ENCODE measurements at regions not wholly inside any gene's neighbourhood (a gene's known extent, or its start where the extent isn't known, plus 50 kb on each side); places are given as distances from the start of the nearest gene placed in this dataset.

- ChIA-PET POLR2A (ENCODE audit: unreplicated experiment) (no interaction called here), CTCF (no interaction called here)
- Histone ChIP-seq H3K56ac (ENCODE audit: extremely low read depth, insufficient read depth, low read length) (no peak overlapping the region), H2AK9ac (replicated peaks; ENCODE audit: low read depth, low read length, poor library complexity) (no peak overlapping the region), H4K91ac (ENCODE audit: insufficient read depth, low read depth, low read length) (no peak overlapping the region), H2BK5ac (ENCODE audit: low read depth, low read length, poor library complexity, severe bottlenecking) (no peak overlapping the region), H2AFZ (replicated peaks; ENCODE audit: low read length, poor library complexity) (no peak overlapping the region), H3K27ac (ENCODE audit: insufficient read depth, low read length) (no peak overlapping the region), H2BK120ac (ENCODE audit: low read depth, low read length) (no peak overlapping the region), H3K9ac (ENCODE audit: low read depth, low read length) (no peak overlapping the region), H2BK20ac (ENCODE audit: low read depth, low read length) (no peak overlapping the region), H3K9me1 (ENCODE audit: insufficient read depth, low read length) (no peaks in the 10 kb centered on the region), H3K4ac (ENCODE audit: low read depth, low read length) (no peak overlapping the region), H3K27me3 (ENCODE audit: control insufficient read depth, insufficient read depth, low read length) (peaks cover 5% of the 10 kb centered on the region), H3K4me3 (ENCODE audit: insufficient read depth, low read depth, low read length) (no peak overlapping the region), H3K18ac (ENCODE audit: low read depth, low read length) (no peak overlapping the region), H3K9me3 (ENCODE audit: control insufficient read depth, insufficient read depth, low read length) (no peaks in the 10 kb centered on the region), H4K8ac (ENCODE audit: low read depth in 2 of 2, low read length in 2 of 2) (no peak overlapping the region), H3K14ac (replicated peaks; ENCODE audit: low read depth, low read length) (no peak overlapping the region), H2BK15ac (ENCODE audit: low read depth, low read length) (no peak overlapping the region), H3K23ac (ENCODE audit: low read depth, low read length) (no peak overlapping the region), H3K4me1 (ENCODE audit: control insufficient read depth, insufficient read depth, low read length) (no peaks in the 10 kb centered on the region), H3K36me3 (ENCODE audit: control insufficient read depth, insufficient read depth, low read length) (no peaks in the 10 kb centered on the region), H3K79me1 (ENCODE audit: low read depth in 1 of 2, low read length in 2 of 2) (no peaks in the 10 kb centered on the region), H4K5ac (ENCODE audit: low read depth, low read length) (no peak overlapping the region), H2AK5ac (ENCODE audit: low read depth, low read length) (no peak overlapping the region), H3K4me2 (ENCODE audit: low read depth, low read length) (no peak overlapping the region), H4K20me1 (ENCODE audit: insufficient read depth, low read length) (no peaks in the 10 kb centered on the region)
- intact Hi-C loops (cut with micrococcal nuclease) = no loop called here
- in situ Hi-C loops (cut with MboI; ENCODE audit: low sequenced_read_pairs) = no loop called here
- no peak for TF ChIP-seq RFX5 (IDR thresholded peaks at IDR 0.05; ENCODE audit: low read depth, low read length)
- TF ChIP-seq POLR2A (IDR thresholded peaks at IDR 0.05; ENCODE audit: low read depth, low read length) = no peak
- no peak for TF ChIP-seq FOS (IDR thresholded peaks at IDR 0.05; ENCODE audit: low read depth, low read length)
- TF ChIP-seq RCOR1 (IDR thresholded peaks at IDR 0.05; ENCODE audit: insufficient replicate concordance, low read length) = no peak
- no peak for TF ChIP-seq CHD1 (IDR thresholded peaks at IDR 0.05; ENCODE audit: low read depth, low read length)
- ATAC-seq (ENCODE audit: low read depth) (no peak; the same call in 1 of the 2 replicates), DNase-seq (peak; percentile 6)
- WGBS, 2 experiments (ENCODE audit: extremely low coverage in 2 of 2, insufficient read length in 1 of 2) = no CpG with 5 or more reads among the region's 4 CpGs
- BruUV-seq (replicated peaks) = no TSS peak
- dilution Hi-C loops (cut with HindIII; ENCODE audit: low sequenced_read_pairs, unreplicated experiment) = no loop called here
Measured at GRCh38 chr10:71161425-71161824, 50.9 kb upstream of the UNC5B start.

Data from IMR-90 (cell line).